SK-N-MC (cell line): ENCODE measurements at regions not wholly inside any gene's neighbourhood (a gene's known extent, or its start where the extent isn't known, plus 50 kb on each side); places are given as distances from the start of the nearest gene placed in this dataset.

Experiments used
- EZH2 ChIP-seq: fragments of 200-600 bp; sonication (generic); IDR thresholded peaks from one replicate; pipeline ENCODE4 v1.6.1; 2017; ENCODE audit warnings: antibody characterized with exemption
- FOXP2 ChIP-seq: optimal IDR thresholded peaks from 2 replicates; pipeline ENCODE3; 2011; ENCODE audit warnings: mild to moderate bottlenecking, moderate library complexity; ENCODE audit not compliant: insufficient read depth; ENCODE audit errors: extremely low read length, control extremely low read depth
- POLR2AphosphoS5 ChIP-seq: IDR thresholded peaks from 2 replicates; pipeline ENCODE4 v1.6.1; 2012; ENCODE audit warnings: mild to moderate bottlenecking, low read depth, low read length, borderline replicate concordance

GRCh38 chr1:166691476-166691875 lies 147.8 kb upstream of the POGK start:
- no peak for TF ChIP-seq EZH2
- TF ChIP-seq POLR2AphosphoS5: no peak
- TF ChIP-seq FOXP2: no peak
